Stimulated activated CD8-positive, alpha-beta memory T cell treated with anti-CD3 and anti-CD28 coated beads, Interleukin-4, amount 100 ng/mL, for 1 hour (primary cell): ENCODE measurements at regions not wholly inside any gene's neighbourhood (a gene's known extent, or its start where the extent isn't known, plus 50 kb on each side); places are given as distances from the start of the nearest gene placed in this dataset.
"Not testable (repeated sequence)": the region's sequence is repeated elsewhere in the genome, so short reads cannot be mapped to it uniquely, and the experiment has no call there.

Source experiments
- DNase-seq, 2 donors: peaks; one replicate each; pipeline ENCODE4 v3.0.0-alpha.2; 2020; ENCODE audit warnings: low read depth in 2 of 2, low spot score in 1 of 2

DNA sequence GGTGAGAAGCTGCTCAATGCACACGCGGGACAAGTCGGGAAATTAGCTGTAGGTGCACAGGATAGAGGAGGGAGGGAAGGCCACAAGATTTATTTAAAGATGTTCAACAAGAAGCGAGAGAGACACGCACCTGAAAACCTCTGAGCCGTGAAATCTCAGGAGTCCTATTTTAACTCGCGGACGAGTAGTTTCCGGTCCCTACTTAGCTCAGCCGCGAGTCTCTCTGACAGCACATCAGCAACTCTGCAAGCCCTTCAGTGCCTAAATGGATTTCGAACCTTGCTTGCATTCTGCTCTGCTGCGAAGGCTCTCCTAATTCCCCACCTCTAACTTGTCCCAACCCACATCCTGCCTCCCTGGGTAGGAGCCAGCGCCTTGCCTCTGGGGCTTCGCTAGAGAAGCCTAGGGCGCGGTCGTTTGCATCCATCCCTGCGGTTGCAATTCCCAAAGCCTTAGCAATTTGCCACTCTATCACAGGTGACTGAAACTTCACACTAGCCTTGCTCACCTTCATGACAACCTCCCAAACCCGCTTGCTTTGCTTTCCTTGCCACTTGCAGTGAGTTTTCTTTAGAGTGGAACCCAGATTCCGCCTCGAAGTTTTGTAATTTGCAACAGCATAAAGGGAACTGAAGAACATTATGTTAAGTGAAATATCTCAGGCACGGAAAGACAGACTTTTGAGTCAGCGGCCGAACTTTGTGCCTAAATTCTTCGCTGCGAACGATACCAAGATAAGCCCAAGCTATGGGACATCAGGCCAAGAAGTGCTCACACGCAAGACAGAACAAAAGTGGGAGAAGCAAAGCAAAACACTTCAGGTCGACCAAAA is 202.8 kb downstream of the KDM5D start:
- DNase-seq = no peak

GRCh38 chrY:19535697-19536096 is 208.8 kb downstream of the KDM5D start:
- not testable (repeated sequence) for DNase-seq

DNA sequence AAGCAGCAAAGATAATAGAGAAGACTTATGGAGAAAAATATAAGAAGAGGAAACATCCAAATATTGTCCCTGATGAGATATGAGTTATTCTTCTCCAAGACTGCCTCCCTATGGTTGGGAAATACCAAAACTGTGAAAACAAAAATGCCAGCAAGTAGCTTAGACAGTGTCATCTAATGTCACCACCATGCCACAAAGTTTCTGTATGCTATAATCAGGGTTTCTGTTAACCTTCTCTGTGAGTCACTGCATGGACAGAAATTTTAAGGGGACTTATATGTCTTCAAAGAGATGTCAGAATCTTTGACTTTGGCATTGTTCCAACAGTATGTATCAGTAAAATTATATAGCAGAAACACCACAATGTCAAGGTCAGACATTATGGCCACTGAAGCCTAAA is 222.6 kb downstream of the KDM5D start:
- no peak for DNase-seq

- no peak for DNase-seq
Observed at GRCh38 chrY:19503092-19503449, 241.5 kb downstream of the KDM5D start.

DNA sequence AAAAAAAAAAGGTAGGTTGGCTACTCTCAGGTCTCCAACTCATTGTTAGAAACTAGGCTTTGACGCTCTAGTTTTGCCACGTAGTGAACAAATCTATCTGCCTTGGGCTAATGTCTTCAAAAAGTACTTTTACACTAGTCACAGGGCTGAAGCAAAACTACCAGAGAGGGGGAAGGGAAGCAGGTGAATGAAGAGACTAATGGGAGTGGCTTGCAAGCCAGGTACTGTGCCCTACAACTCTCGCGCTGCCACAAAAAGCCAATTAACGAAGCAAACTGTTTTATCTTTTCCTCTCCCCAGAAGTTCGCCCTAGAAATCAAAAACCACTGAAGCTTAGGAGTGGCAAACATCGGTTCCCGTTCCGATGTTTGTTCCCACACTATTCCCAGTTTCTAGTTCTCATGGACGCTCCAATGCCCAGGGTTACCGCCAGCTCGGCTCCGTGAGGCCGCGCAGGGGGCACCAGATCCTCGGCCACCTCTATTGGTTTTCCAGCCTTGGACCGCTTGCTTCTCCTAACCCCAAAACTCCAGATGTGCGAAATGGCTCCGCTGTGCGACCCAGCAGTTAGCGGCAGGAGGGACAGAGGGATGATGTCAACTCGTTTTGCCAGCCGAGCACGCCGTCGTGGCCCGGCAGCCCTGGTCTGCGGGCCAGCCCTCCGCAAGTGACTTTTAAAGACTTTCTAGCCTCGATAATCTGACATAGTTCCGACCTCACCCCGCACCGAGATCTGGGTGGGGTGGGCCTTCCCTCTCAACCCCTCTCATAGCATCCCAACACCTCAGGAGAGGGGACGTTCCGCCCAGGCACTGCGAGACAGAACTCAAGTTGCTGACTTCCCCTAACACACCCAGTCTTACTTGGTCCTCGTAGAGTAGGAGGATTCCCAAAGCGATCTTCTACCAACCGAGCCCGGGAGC is 242.1 kb downstream of the KDM5D start:
- DNase-seq = no peak

GRCh38 chrY:19498556-19498955 is 246.0 kb downstream of the KDM5D start:
- no peak for DNase-seq

DNA sequence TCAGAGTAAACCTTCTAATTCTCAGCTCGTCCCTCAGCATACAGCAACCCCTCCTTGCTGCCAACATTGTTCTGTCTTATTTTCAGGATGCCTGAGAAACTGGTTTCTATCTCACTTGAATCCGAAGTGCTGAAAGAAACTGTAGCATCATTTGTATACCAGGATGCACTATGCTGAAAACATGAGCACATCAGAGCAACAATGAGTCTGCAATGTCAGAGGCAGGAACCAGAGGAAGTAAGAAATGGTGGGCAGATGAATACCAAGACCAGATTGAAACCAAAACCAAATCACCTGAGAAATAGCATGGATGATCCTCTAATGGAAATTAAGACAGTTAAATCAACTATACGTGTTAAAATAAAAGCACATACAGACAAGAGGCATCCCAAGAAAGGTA is 257.0 kb downstream of the KDM5D start:
- DNase-seq = no peak

- no peak for DNase-seq
Observed at GRCh38 chrY:19484997-19485396, 259.5 kb downstream of the KDM5D start.

- DNase-seq = no peak
Observed at GRCh38 chrY:19479141-19479540, 265.4 kb downstream of the KDM5D start.

DNA sequence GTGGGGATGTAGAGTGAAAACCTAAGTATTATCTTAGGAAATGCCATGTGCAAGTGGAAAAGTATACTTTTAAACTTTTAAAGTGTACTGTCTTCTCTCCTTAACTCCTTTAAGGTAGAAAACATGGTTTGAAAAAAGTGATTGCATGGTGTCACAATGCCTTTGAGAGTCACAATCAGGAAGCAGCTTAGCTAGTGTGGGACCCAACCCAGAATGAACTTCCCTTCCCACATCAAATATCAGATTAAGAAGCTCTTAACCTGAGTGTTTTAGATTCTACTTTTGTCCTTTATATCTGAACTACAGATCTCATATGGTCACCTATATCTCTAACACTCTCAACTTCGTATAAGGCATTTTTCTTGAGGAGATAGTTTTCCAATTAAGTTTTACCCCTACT is 266.6 kb downstream of the KDM5D start:
- DNase-seq = no peak

DNA sequence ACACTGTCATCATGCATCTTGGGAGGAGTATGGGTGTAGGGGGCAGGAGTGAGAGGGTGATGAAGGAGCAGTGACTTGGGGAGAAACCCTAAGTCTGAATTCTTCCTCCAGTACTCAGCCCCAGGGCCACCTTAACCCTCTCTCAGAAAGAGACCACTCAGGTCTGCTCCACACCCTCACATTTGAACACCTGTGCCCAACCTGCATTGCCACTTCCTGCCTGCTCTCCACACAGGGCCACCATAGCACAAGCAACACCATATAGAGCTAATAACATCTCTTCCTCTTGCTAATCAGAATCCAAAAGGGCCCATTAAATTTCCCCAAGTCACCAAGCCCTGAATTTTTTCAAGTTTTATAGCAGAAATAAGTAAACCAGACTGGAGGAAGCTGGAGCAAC is 278.7 kb downstream of the KDM5D start:
- DNase-seq = no peak

- DNase-seq = no peak
Observed at GRCh38 chrY:19456855-19457448, 287.6 kb downstream of the KDM5D start.

GRCh38 chrY:19433059-19433458 is 311.5 kb downstream of the KDM5D start:
- no peak for DNase-seq

GRCh38 chrY:19427736-19428518 is 316.6 kb downstream of the KDM5D start:
- no peak for DNase-seq

- DNase-seq = not testable (repeated sequence)
Observed at GRCh38 chrY:19427191-19427590, 317.3 kb downstream of the KDM5D start.

DNA sequence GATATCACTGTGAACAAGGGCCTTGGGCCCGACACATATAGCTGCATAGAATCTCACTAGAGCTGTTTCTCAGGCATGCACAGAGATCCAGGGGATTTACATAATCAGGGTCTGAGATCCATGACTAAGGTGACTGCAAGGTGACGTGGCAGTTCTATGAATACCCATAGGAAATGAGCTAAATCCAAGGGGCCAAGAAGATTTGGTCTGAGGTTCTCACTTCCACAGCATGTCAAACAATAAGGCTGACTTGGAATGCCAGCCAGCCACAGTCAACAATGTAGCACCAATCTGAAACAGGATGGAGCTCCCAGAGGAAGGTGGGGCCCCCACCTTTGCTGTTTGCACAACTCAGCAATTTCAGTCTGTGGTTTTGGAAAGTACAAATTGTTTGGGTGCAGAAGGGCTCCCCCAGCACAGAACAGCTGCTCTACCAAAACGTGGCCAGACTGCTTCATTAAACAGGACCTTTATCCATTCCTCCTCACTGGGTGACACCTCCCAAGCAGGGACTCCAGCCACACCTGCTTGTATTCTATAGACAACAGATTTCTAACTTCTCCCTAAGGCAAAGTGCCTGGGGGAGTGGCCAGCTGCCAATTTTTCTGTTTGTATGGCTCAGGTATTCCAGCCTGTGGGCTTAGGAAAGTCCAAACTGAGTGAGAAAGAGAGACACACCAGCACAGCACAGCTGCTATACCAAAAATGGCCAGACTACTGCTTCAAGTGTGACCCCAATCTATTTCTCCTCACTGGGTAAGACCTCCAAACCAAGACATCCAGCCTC is 333.4 kb downstream of the KDM5D start:
- DNase-seq = no peak

DNA sequence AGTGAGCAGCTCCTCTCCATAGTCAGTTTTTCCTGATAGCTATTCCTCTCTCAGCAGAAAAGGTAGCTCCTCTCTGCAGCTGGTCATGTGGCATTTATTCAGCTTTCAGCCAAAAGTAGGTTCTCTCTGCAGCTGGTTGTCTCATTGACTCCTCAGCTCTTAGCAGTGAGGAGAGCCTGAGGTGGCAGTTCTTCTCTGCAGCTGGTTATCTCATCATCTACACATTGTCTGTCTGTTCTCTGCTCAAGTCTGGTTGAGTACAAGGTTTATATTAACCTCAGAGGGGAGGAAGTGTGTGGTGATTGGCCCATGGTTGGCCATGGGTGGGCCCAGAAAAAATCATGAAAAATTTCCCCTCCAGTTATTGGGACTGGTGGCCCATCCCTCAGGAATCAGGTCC is 338.3 kb downstream of the KDM5D start:
- no peak for DNase-seq

- no peak for DNase-seq
Observed at GRCh38 chrY:19405598-19405997, 338.9 kb downstream of the KDM5D start.

- DNase-seq = no peak
Observed at GRCh38 chrY:19392876-19393275, 351.6 kb downstream of the KDM5D start.

DNA sequence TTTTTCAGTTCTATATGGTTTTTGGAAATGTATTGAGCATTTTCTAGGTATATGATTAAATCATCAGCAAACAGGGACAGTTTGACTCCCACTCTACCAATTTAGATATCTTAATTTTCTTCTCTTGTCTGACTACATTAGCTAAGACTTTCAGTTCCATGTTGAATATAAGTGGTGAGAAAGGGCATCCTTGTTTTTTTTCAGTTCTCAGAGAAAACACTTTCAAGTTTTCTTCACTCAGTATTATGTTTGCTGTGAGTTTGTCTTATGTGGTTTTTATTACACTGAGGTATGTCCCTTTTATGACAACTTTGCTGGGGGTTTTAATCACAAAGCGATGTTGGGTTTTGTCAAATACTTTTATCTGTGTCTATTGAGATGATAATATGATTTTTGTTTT is 352.6 kb downstream of the KDM5D start:
- DNase-seq = no peak
